Dedifferentiated amniotic fluid mesenchymal stem cell (primary cell): ENCODE measurements at regions not wholly inside any gene's neighbourhood (a gene's known extent, or its start where the extent isn't known, plus 50 kb on each side); places are given as distances from the start of the nearest gene placed in this dataset.

Experiments
- DNase-seq: peaks from one replicate; pipeline ENCODE4 v3.0.0-alpha.2; 2016; ENCODE audit errors: extremely low spot score

- DNase-seq: no peak
These were observed 260.4 kb downstream of the GALC start for GRCh38 chr14:87732562-87732961.

- DNase-seq: no peak
These were observed 267.7 kb downstream of the GALC start for GRCh38 chr14:87725318-87725717.

DNA sequence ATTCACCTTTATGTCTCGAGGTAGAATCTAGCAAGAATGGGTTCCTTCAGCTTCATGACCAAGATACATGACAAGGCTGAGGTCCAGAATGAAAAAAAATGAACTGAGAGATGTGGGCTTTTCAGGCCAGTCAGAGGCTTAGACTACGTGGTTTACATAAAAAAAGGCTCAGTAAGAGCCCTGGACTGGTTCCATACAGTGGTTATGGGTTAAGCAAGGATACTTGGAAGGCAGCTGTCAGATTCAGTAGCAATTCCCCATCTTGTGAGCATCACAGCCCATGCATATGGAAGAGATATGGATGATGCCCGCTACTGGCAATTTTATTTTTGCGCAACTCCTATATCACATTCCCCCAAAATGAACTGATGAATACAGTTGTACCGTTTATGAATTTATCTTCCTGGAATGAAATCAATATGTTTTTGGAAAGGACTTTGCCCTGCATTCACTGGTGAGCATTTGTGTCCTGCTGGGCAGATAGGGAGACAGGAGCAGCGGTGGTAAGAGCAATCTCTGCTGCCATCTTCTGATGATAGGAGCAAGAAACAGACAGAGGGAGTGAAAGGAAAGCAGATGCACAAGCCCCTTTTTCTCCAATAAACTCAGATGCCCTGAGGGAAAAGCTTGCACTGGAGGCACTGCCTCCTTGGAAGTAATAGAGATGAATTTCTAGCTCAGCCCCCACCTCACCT, 280.4 kb downstream of the GALC start:
- no peak for DNase-seq

GRCh38 chr14:87705439-87705896, 287.5 kb downstream of the GALC start:
- no peak for DNase-seq

DNA sequence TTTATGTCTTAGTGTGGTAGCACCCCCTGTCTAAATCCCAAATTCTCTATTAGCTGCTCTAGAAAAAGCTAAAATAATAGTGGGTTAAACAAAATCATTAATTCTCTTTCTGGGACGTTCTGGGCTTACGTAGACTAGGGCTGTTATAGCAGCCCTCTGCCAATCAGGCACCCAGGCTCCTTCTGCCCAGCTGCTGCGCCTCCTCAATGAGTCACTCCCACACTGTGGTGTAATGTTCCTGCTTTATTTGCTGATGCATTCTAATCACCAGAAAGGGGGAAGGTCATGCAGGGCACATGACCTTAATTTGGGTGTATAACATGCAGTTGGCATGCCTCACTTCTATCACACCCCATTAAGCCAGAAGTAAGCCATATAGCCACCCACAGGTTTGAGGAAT, 294.5 kb downstream of the GALC start:
- no peak for DNase-seq

DNA sequence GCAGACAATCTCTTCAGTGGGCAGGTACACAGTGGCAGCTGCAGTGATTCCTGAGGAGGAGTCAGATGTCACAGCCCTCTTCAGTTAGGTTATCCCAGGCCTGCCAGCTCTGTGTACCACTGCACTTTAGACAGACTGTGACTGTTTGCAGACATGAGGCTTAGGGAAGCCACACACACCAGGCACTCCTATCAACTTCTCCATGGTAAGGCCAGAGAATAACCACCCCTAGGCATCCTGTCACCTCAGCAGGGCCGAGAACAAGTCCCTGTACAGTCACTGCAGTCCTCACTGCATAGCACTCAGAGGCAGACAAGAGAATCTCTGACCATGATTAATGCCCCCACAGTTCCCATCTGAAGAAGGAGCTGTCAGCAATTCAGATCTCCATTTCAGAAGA, 296.5 kb downstream of the GALC start:
- no peak for DNase-seq

DNA sequence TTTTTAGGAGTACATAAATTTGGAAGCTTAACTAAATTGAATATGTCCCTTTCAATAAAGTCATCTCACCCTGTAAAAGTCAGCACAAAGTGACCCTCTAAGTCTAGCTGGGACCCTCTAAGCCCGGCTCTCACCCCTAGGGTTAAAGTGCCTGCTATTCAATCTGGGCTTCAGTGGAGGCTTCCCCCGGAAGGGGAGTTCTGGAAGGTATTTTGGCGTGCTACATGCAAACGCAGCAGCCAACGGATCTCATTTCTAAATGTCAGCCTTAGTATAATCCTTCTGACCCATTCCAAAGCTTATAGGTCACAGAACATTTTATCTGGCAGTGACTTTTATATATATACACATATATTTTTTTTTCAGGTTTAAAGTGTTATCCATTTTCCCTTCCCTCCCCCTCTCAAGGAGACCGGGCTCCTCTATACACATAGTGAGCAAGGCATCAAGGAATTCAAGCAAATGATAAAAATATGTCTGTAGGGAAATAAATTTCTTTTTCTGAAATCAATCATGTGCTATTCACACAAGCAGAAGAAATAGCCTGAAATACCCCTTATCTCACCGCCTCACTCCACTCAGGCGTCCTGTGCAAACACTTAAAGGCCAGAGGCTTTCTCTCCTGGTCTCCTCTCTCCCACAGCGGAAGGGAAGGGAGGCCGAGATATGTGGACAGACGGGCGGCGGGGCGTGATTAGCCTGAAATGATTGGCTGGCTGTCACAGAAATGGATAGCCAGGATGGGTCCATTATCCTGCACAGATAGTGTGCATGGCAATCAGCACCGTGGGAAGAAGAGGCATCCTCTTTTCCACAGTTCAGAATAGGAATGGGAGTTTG, 301.7 kb downstream of the GALC start:
- no peak for DNase-seq

DNA sequence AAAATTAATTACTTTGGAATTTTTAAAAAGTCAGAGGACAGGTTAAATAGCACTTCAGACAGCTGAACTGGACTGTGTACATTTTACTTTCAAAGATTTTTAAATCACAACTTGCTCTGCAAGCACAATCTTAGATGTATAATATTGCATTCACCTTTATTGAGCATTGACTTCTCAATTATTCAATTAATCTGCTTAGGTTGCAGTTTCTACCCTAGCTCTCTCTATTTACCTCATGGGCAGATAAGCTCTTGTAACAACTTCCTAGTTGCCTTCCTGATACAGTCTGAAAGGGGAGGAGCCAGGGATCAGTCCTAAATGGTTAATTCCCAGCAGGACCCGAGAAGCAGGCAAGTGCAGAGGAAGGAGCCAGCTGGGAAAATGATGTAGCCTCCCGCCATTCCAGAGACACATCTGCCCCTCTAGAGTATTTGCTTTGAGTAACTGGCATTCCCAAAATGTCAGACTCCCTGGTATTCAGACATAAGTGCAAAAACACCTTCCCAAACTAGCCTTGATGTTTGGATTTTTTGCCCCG, 302.8 kb downstream of the GALC start:
- no peak for DNase-seq

GRCh38 chr14:87688524-87688923, 304.5 kb downstream of the GALC start:
- DNase-seq: no peak

GRCh38 chr14:87687420-87687819, 305.6 kb downstream of the GALC start:
- DNase-seq: no peak

DNA sequence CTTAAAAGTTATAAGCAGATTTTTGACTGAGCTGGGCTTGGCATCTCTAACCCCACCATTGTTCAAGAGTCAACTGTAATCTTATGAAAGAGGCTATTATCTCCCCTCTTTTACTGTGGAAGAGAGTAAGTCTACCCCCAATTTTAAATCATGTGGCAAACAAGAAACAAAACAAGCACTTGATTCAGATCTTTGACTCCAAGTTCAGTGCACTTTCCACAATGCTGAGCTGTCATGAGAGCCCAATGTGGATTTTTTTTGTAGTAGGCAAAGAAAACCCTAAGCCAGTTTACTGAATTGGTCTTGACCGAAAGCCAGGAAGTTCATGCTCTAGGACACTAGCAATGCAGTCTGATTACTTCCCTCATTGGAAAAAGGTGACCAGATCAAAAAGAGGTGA, 306.2 kb downstream of the GALC start:
- DNase-seq: no peak

GRCh38 chr14:87679866-87680265, 313.1 kb downstream of the GALC start:
- DNase-seq: no peak

GRCh38 chr14:87678624-87679023, 314.4 kb downstream of the GALC start:
- no peak for DNase-seq

DNA sequence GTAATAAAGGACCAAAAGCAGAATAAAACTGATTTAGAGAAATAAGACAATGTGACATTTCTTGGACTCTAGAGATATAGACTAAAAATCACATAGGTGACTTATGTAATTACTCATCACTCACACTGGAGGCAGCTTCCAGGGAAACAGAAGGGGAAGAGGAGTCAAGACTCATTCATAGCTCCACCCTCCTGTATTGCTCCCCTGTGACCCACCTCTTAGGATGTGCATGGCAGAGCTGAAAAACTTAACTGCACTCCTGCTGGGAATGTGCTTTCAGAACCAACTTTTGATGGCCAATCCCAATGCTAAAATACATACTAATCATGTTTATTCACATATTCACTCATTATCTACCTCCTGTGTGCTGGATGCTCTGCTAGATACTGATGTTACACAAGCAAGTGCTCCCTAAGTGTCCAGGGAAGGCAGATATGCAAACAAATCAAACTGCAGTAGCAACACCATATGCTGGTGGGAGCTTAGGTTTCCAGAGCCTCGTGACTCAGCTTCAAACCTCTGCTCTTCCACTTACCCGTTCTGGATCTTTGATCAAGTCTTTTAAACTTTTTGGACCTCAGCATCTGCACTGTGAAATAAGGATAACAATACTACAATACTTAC, 316.1 kb downstream of the GALC start:
- no peak for DNase-seq

GRCh38 chr14:87667659-87668058, 325.3 kb downstream of the GALC start:
- DNase-seq: no peak

- no peak for DNase-seq
These were observed 336.7 kb downstream of the GALC start for GRCh38 chr14:87656315-87656714.

- DNase-seq: no peak
These were observed 340.7 kb downstream of the GALC start for GRCh38 chr14:87652278-87652677.

DNA sequence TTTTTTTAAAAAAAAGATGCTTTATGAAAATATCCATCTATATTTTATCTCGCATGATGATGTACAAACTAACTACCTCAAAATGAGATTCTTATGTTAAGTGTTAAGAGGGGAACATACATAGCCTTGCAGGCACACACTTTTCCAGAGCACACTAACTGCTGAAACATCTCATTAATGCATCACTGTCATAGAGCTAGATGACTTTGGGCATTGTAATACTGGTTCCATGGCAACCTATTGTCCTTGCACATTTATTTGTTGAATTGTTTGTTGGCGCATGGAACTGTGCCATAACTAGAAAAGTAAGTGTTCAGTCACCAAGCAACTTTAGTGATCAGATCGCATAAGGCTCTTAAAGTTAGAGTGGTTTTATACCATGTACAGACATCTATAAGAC, 348.3 kb downstream of the GALC start:
- no peak for DNase-seq

DNA sequence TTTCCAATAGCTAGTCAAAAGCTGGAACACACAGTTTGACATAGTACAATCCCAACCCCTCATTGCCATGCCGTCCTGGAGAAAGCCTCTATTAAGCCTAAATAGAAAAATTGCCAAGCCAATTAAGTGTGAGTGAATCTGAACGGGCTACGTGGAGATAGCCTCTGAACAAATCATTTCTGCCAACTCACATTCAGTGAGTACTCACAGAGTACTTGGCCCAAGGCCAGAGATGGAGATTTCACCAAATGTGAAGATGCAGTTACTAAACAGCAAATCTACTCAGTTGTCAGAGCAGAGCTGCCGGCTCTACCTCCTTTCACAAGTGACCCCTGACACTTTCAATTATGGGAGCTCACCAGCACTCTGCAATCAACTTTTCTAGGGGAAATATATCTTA, 350.0 kb downstream of the GALC start:
- DNase-seq: no peak

DNA sequence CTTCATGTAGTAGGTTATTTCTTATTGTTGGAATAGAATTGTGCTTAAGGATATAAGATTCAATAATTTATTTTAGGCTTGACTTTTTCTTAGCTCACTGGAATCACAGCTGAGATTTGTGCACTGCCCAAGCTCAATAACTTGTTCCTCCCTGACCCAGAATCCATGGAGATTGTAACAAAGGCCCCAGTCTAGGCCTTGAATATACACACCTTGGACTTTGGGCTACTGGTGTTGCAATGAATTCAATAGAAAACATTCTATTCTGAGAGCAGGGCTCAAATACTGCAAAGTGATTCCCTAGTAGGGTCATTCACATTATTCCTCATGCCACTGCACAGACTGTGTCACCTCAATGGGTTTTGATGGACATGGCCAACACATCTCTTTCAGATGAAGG, 352.4 kb downstream of the GALC start:
- DNase-seq: no peak

DNA sequence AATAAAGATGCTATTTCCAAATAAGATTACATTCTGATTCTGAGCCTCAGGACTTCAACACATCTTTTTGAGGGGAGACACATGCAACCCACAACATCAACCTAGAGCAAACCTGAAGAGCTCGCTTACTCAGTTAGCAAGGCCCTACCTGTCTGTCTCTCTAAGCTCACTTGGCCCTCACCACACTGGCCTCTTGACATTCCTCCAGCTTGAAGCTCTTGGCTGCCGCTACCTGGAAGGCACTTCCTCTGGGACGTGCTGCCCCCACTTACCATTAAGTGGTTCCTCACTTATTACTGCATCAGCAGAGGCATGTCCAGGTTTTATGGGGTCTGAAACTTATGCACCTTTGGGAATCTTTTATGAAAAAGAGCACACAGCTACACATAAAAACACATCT, 354.8 kb downstream of the GALC start:
- DNase-seq: no peak

GRCh38 chr14:87635442-87635841, 357.5 kb downstream of the GALC start:
- DNase-seq: no peak

DNA sequence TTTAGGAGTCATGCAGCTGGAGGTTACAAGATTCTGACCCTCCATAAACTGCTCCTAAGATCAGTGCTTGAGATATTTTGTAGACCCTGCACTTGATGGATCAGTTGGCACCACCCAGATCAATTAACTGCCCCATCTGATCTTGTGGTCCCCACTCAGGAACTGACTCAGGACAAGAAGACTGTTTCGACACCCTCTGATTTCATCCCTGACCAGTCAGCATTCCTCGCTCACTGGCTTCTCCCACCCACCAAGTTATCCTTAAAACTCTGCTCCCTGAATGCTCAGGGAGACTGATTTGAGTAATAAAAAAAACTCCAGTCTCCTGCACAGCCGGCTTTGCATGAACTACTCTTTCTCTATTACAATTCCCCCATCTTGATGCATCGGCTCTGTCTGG, 360.2 kb downstream of the GALC start:
- DNase-seq: no peak
